Prostate gland (tissue), 2 donors: ENCODE measurements at regions not wholly inside any gene's neighbourhood (a gene's known extent, or its start where the extent isn't known, plus 50 kb on each side); places are given as distances from the start of the nearest gene placed in this dataset.
"Not testable (repeated sequence)": the region's sequence is repeated elsewhere in the genome, so short reads cannot be mapped to it uniquely, and the experiment has no call there.

Experiments
- DNase-seq: peaks from one replicate; pipeline ENCODE4 v3.0.0-alpha.2; 2019; ENCODE audit warnings: low spot score
- H3K27ac ChIP-seq, 2 donors: fragments of 200-600 bp; sonication (generic); 2 replicates each; pipeline ENCODE4 v1.5.1; 2017 to 2019
- H3K27me3 ChIP-seq: fragments of 200-600 bp; sonication (generic); replicated peaks from 2 replicates; pipeline ENCODE4 v1.5.1; 2019; ENCODE audit not compliant: insufficient read depth
- H3K36me3 ChIP-seq, 2 donors: fragments of 200-600 bp; sonication (generic); 1 replicate in 1 of 2; 2 replicates in 1 of 2; pipeline versions ENCODE4 v1.5.1 to v1.8.1; 2017 to 2019
- H3K4me1 ChIP-seq: fragments of 200-600 bp; sonication (generic); replicated peaks from 2 replicates; pipeline ENCODE4 v1.5.1; 2019
- H3K4me3 ChIP-seq, 2 donors: fragments of 200-600 bp; sonication (generic); 2 replicates each; pipeline ENCODE4 v1.5.1; 2017 to 2019
- H3K9me3 ChIP-seq: fragments of 200-600 bp; sonication (generic); 2 replicates; pipeline ENCODE4 v1.5.1; 2017
- POLR2A ChIP-seq: fragments of 450-650 bp; IDR thresholded peaks from one replicate; pipeline ENCODE4 v1.6.1; 2016; ENCODE audit warnings: antibody characterized with exemption, mild to moderate bottlenecking
- POLR2AphosphoS5 ChIP-seq: sonication (generic); formaldehyde crosslinking; IDR thresholded peaks from one replicate; pipeline ENCODE4 v1.6.1; 2017; ENCODE audit warnings: antibody characterized with exemption
- WGBS: methylation state at CpG from one replicate; pipeline ENCODE4 v1.1.5; 2018; 5-methylcytosine and 5-hydroxymethylcytosine counted together
- intact Hi-C: fragments of 100-400 bp; cut with DNase I; formaldehyde crosslinking; loops from one replicate; pipeline ENCODE4 v1.14.2; 2022
- TF ChIP-seq, protein P1 (sequence below), 4 experiments: fragments of 200-600 bp in 2 of 4; fragments of 450-650 bp in 2 of 4; sonication (generic) in 2 of 4; IDR thresholded peaks; 1 replicate in 3 of 4; 2 replicates in 1 of 4; pipeline ENCODE4 v1.5.1; 2016 to 2019; ENCODE audit warnings: antibody characterized with exemption in 4 of 4, mild to moderate bottlenecking in 2 of 4, moderate library complexity in 2 of 4

GRCh38 chrX:150258463-150259430, 104.4 kb upstream of the MAMLD1 start:
- no peak for DNase-seq
- H3K4me3 ChIP-seq, result no peak overlapping the region
- WGBS, result 97% methylated on average over 11 of the region's 11 CpGs
- intact Hi-C loops, result no loop called here
- H3K36me3 ChIP-seq, result no peaks in the 10 kb centered on the region
- H3K27me3 ChIP-seq, result no peaks in the 10 kb centered on the region
- H3K9me3 ChIP-seq, result no peaks in the 10 kb centered on the region
- H3K27ac ChIP-seq, result no peak overlapping the region
- no peaks in the 10 kb centered on the region for H3K4me1 ChIP-seq
- TF ChIP-seq POLR2A, result no peak

GRCh38 chrX:150262456-150262855, 100.7 kb upstream of the MAMLD1 start:
- 70% methylated on average over 3 of the region's 3 CpGs for WGBS
- H3K4me3 ChIP-seq, result no peak overlapping the region
- TF ChIP-seq, protein P1, sequence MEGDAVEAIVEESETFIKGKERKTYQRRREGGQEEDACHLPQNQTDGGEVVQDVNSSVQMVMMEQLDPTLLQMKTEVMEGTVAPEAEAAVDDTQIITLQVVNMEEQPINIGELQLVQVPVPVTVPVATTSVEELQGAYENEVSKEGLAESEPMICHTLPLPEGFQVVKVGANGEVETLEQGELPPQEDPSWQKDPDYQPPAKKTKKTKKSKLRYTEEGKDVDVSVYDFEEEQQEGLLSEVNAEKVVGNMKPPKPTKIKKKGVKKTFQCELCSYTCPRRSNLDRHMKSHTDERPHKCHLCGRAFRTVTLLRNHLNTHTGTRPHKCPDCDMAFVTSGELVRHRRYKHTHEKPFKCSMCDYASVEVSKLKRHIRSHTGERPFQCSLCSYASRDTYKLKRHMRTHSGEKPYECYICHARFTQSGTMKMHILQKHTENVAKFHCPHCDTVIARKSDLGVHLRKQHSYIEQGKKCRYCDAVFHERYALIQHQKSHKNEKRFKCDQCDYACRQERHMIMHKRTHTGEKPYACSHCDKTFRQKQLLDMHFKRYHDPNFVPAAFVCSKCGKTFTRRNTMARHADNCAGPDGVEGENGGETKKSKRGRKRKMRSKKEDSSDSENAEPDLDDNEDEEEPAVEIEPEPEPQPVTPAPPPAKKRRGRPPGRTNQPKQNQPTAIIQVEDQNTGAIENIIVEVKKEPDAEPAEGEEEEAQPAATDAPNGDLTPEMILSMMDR (IDR thresholded peaks at IDR 0.05), result no peak
- no peak for TF ChIP-seq POLR2A
- no peak for TF ChIP-seq POLR2AphosphoS5
- DNase-seq, result no peak
- H3K9me3 ChIP-seq, result no peaks in the 10 kb centered on the region
- no peaks in the 10 kb centered on the region for H3K36me3 ChIP-seq
- H3K4me1 ChIP-seq, result no peaks in the 10 kb centered on the region
- intact Hi-C loops, result no loop called here
- no peaks in the 10 kb centered on the region for H3K27me3 ChIP-seq
- no peak overlapping the region for H3K27ac ChIP-seq

GRCh38 chrX:150268839-150269355, 94.2 kb upstream of the MAMLD1 start:
- H3K9me3 ChIP-seq, result no peaks in the 10 kb centered on the region
- no peak overlapping the region for H3K4me3 ChIP-seq
- intact Hi-C loops, result no loop called here
- H3K27me3 ChIP-seq, result no peaks in the 10 kb centered on the region
- WGBS, result 36% methylated on average over 2 of the region's 2 CpGs
- DNase-seq, result no peak
- H3K27ac ChIP-seq, result no peak overlapping the region
- no peaks in the 10 kb centered on the region for H3K4me1 ChIP-seq
- TF ChIP-seq, protein P1 (IDR thresholded peaks at IDR 0.05), result no peak
- TF ChIP-seq POLR2A (no peak), POLR2AphosphoS5 (no peak)
- H3K36me3 ChIP-seq, result no peaks in the 10 kb centered on the region

DNA sequence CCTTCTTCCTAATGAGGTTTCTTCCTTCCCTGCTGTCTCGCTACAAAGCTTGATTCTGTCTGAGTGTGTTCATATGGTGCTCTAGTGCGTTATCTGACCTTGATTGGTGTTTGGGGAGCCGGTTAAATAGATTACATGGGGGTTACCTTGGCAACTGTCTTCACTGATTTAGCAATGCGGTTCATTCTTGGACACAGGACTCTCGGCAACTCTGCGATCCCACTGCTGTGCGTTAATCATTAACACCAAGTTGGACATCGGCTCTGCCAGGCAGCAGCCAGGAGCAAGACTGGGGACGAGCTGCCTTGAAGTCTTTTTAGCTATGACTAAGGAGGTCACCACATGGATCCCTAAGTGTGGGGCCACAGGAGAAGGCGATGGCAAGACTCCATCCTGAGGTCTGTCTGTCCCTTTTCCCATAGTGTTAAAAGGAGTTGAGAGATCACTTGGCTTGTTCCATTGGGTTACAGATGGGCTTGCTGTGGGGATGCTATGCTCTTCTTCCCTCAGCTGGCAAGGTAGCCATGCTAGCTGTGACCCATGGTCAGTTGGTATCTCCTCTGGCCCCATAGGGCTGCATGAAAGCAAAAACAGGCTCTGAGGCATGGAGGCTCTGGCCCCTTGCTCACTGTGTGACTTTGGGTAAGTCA, 93.4 kb upstream of the MAMLD1 start:
- intact Hi-C loops, result no loop called here
- Histone ChIP-seq H3K9me3 (no peaks in the 10 kb centered on the region), H3K27me3 (no peaks in the 10 kb centered on the region), H3K4me1 (no peaks in the 10 kb centered on the region), H3K36me3 (no peaks in the 10 kb centered on the region), H3K4me3 (no peak overlapping the region), H3K27ac (no peak overlapping the region)
- DNase-seq, result no peak
- WGBS, result 37% methylated on average over 10 of the region's 10 CpGs
- TF ChIP-seq POLR2AphosphoS5 (no peak), POLR2A (no peak)
- TF ChIP-seq, protein P1 (IDR thresholded peaks at IDR 0.05), result no peak

GRCh38 chrX:150270622-150271021, 92.5 kb upstream of the MAMLD1 start:
- Histone ChIP-seq H3K4me1 (no peaks in the 10 kb centered on the region), H3K27ac (no peak overlapping the region), H3K4me3 (no peak overlapping the region), H3K36me3 (no peaks in the 10 kb centered on the region), H3K9me3 (no peaks in the 10 kb centered on the region), H3K27me3 (no peaks in the 10 kb centered on the region)
- peak; percentile 5 for DNase-seq
- TF ChIP-seq, protein P1 (IDR thresholded peaks at IDR 0.05), result no peak
- TF ChIP-seq POLR2AphosphoS5, result peak; percentile 13
- 80% methylated on average over 2 of the region's 3 CpGs for whole genome bisulfite sequencing
- intact Hi-C loops, result no loop called here

DNA sequence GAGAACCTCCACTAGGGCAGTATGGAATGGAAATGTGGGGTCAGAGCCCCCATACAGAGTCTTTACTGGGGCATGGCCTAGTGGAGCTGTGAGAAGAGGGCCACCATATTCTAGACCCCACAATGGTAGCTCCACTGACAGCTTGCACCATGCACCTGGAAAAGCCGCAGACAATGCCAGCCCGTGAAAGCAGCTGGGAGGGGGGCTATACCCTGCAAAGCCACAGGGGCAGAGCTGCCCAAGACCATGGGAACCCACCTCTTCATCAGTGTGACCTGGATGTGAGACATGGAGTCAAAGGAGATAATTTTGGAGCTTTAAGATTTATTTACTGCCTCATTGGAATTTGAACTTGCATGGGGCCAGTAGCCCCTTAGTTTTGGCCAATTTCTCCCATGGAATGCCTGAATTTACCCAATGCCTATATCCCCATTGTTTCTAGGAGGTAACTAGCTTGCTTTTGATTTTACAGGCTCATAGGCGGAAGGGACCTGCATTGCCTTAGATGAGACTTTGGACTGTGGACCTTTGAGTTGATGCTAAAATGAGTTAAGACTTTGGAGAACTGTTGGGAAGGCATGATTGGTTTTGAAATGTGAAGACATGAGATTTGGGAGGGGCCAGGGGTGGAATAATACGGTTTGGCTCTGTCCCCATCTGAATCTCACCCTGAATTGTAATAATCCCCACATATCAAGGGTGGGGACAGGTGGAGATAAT, 89.4 kb upstream of the MAMLD1 start:
- intact Hi-C loops, DNase-seq, H3K4me1 ChIP-seq, H3K4me3 ChIP-seq, H3K27ac ChIP-seq, H3K36me3 ChIP-seq, H3K9me3 ChIP-seq, H3K27me3 ChIP-seq: not testable (repeated sequence)
- 92% methylated on average over 4 of the region's 4 CpGs for WGBS
